ENCODE measurements at regions not wholly inside any gene's neighbourhood (a gene's known extent, or its start where the extent isn't known, plus 50 kb on each side); places are given as distances from the start of the nearest gene placed in this dataset.

DNA sequence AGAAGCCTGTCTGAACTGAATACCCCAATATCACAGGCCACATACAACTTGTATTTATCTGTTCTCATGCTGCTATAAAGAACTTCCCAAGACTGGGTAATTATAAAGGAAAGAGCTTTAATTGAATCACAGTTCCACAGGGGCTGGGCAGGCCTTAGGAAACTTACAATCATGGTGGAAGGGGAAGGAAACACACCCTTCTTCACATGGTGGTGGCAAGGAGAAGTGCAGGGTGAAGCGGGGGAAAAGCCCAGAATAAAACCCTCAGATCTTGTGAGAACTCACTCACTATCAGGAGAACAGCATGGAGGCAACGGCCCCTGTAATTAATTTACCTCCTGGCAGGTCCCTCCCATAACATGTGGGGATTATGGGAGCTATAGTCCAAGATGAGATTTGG, 50.3 kb upstream of the FNDC1 start:
- no peak for DNase-seq (ENCODE audit: insufficient read length, low spot score, missing footprints)
- Histone ChIP-seq H3K36me3 (ENCODE audit: insufficient read depth, low read length) (no peaks in the 10 kb centered on the region), H3K9me3 (ENCODE audit: low read depth, low read length) (no peaks in the 10 kb centered on the region), H3K27ac (ENCODE audit: low read depth, low read length) (no peak overlapping the region), H4K20me1 (ENCODE audit: insufficient read depth, low read length) (no peaks in the 10 kb centered on the region), H2AFZ (ENCODE audit: low read length) (no peak overlapping the region), H3K4me1 (ENCODE audit: insufficient read depth, low read length) (no peaks in the 10 kb centered on the region), H3K4me3 (ENCODE audit: insufficient read depth, low read length) (no peak overlapping the region), H3K4me2 (ENCODE audit: insufficient read depth, low read length) (no peak overlapping the region), H3K79me2 (ENCODE audit: insufficient read depth, low read length) (no peaks in the 10 kb centered on the region), H3K27me3 (ENCODE audit: insufficient read depth, low read length) (peaks cover 13% of the 10 kb centered on the region)
- TF ChIP-seq, protein P1, sequence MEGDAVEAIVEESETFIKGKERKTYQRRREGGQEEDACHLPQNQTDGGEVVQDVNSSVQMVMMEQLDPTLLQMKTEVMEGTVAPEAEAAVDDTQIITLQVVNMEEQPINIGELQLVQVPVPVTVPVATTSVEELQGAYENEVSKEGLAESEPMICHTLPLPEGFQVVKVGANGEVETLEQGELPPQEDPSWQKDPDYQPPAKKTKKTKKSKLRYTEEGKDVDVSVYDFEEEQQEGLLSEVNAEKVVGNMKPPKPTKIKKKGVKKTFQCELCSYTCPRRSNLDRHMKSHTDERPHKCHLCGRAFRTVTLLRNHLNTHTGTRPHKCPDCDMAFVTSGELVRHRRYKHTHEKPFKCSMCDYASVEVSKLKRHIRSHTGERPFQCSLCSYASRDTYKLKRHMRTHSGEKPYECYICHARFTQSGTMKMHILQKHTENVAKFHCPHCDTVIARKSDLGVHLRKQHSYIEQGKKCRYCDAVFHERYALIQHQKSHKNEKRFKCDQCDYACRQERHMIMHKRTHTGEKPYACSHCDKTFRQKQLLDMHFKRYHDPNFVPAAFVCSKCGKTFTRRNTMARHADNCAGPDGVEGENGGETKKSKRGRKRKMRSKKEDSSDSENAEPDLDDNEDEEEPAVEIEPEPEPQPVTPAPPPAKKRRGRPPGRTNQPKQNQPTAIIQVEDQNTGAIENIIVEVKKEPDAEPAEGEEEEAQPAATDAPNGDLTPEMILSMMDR (IDR thresholded peaks at IDR 0.05; ENCODE audit: extremely low read depth, low read depth, low read length), result no peak

GRCh38 chr6:159117563-159117962, 51.6 kb upstream of the FNDC1 start:
- TF ChIP-seq, protein P1 (IDR thresholded peaks at IDR 0.05; ENCODE audit: extremely low read depth, low read depth, low read length), result no peak
- no peak overlapping the region for H2AFZ ChIP-seq (ENCODE audit: low read length)
- no peak overlapping the region for H3K4me3 ChIP-seq (ENCODE audit: insufficient read depth, low read length)
- H3K79me2 ChIP-seq (ENCODE audit: insufficient read depth, low read length), result no peaks in the 10 kb centered on the region
- no peak for DNase-seq (ENCODE audit: insufficient read length, low spot score, missing footprints)
- H3K4me2 ChIP-seq (ENCODE audit: insufficient read depth, low read length), result no peak overlapping the region
- H3K36me3 ChIP-seq (ENCODE audit: insufficient read depth, low read length), result no peaks in the 10 kb centered on the region
- peaks cover 13% of the 10 kb centered on the region for H3K27me3 ChIP-seq (ENCODE audit: insufficient read depth, low read length)
- no peak overlapping the region for H3K27ac ChIP-seq (ENCODE audit: low read depth, low read length)
- H3K4me1 ChIP-seq (ENCODE audit: insufficient read depth, low read length), result no peaks in the 10 kb centered on the region
- no peaks in the 10 kb centered on the region for H3K9me3 ChIP-seq (ENCODE audit: low read depth, low read length)
- no peaks in the 10 kb centered on the region for H4K20me1 ChIP-seq (ENCODE audit: insufficient read depth, low read length)

- H3K9me3 ChIP-seq (ENCODE audit: low read depth, low read length), result no peaks in the 10 kb centered on the region
- no peaks in the 10 kb centered on the region for H3K36me3 ChIP-seq (ENCODE audit: insufficient read depth, low read length)
- DNase-seq (ENCODE audit: insufficient read length, low spot score, missing footprints), result no peak
- H2AFZ ChIP-seq (ENCODE audit: low read length), result no peak overlapping the region
- TF ChIP-seq, protein P1 (IDR thresholded peaks at IDR 0.05; ENCODE audit: extremely low read depth, low read depth, low read length), result no peak
- H4K20me1 ChIP-seq (ENCODE audit: insufficient read depth, low read length), result no peaks in the 10 kb centered on the region
- peaks cover 13% of the 10 kb centered on the region for H3K27me3 ChIP-seq (ENCODE audit: insufficient read depth, low read length)
- no peaks in the 10 kb centered on the region for H3K4me1 ChIP-seq (ENCODE audit: insufficient read depth, low read length)
- H3K4me2 ChIP-seq (ENCODE audit: insufficient read depth, low read length), result no peak overlapping the region
- no peak overlapping the region for H3K4me3 ChIP-seq (ENCODE audit: insufficient read depth, low read length)
- no peak overlapping the region for H3K27ac ChIP-seq (ENCODE audit: low read depth, low read length)
- H3K79me2 ChIP-seq (ENCODE audit: insufficient read depth, low read length), result no peaks in the 10 kb centered on the region
These were observed 52.2 kb upstream of the FNDC1 start for GRCh38 chr6:159117046-159117445.

GRCh38 chr6:159116343-159116742, 52.9 kb upstream of the FNDC1 start:
- TF ChIP-seq, protein P1 (IDR thresholded peaks at IDR 0.05; ENCODE audit: extremely low read depth, low read depth, low read length), result no peak
- peaks cover 9% of the 10 kb centered on the region for H3K27me3 ChIP-seq (ENCODE audit: insufficient read depth, low read length)
- H3K79me2 ChIP-seq (ENCODE audit: insufficient read depth, low read length), result no peaks in the 10 kb centered on the region
- H3K9me3 ChIP-seq (ENCODE audit: low read depth, low read length), result no peaks in the 10 kb centered on the region
- no peaks in the 10 kb centered on the region for H3K4me1 ChIP-seq (ENCODE audit: insufficient read depth, low read length)
- no peak overlapping the region for H2AFZ ChIP-seq (ENCODE audit: low read length)
- H3K36me3 ChIP-seq (ENCODE audit: insufficient read depth, low read length), result no peaks in the 10 kb centered on the region
- no peak overlapping the region for H3K4me3 ChIP-seq (ENCODE audit: insufficient read depth, low read length)
- H4K20me1 ChIP-seq (ENCODE audit: insufficient read depth, low read length), result no peaks in the 10 kb centered on the region
- H3K27ac ChIP-seq (ENCODE audit: low read depth, low read length), result no peak overlapping the region
- DNase-seq (ENCODE audit: insufficient read length, low spot score, missing footprints), result no peak
- H3K4me2 ChIP-seq (ENCODE audit: insufficient read depth, low read length), result no peak overlapping the region
